HepG2 (cell line): ENCODE measurements at regions not wholly inside any gene's neighbourhood (a gene's known extent, or its start where the extent isn't known, plus 50 kb on each side); places are given as distances from the start of the nearest gene placed in this dataset.

Source experiments
- ATAC-seq: fragments of 200-7000 bp; cut with Tn5 transposase; 3 replicates; pipeline ENCODE4 v1.9.1; 2020; ENCODE audit warnings: mild to moderate bottlenecking, moderate library complexity
- BruUV-seq: library from RNA; stranded (reverse); fragments of 400-500 nt; replicated peaks from 2 replicates; lab custom pipeline; 2021; lab: Mats Ljungman, UMichigan
- CTCF ChIA-PET: fragments of 300-600 bp; formaldehyde crosslinking; extraction: SDS; loops from one replicate; lab custom pipeline; 2021; ENCODE audit warnings: low total read pairs, inconsistent platforms, low intra/inter-chr PET ratio; lab: Yijun Ruan, JAX
- POLR2A ChIA-PET: fragments of 350-600 bp; sonication (Branson Sonifier 250); formaldehyde crosslinking; loops from one replicate; lab custom pipeline; 2020; ENCODE audit warnings: antibody characterized with exemption, inconsistent platforms; lab: Yijun Ruan, JAX
- DNase-seq: peaks from one replicate; pipeline ENCODE4 v3.0.0-alpha.2; 2015; ENCODE audit warnings: low spot score
- FAIRE-seq: peaks from 3 replicates; lab custom pipeline; 2011; peaks lifted over from hg19 to GRCh38; lab: Jason Lieb, UNC
- H2AFZ ChIP-seq: one replicate; pipeline ENCODE4 v1.6.1; 2011; ENCODE audit warnings: low read length, inconsistent platforms
- H3K27ac ChIP-seq: fragments of 300-600 bp; 3 replicates; pipeline ENCODE4 v1.8.0; 2011; ENCODE audit warnings: mixed run types, mild to moderate bottlenecking, mixed read lengths, low read length, inconsistent platforms; ENCODE audit not compliant: insufficient read depth; ENCODE audit errors: extremely low read length
- H3K27me3 ChIP-seq, 2 experiments: fragments of 200-600 bp in 1 of 2; 2 replicates in 1 of 2; 3 replicates in 1 of 2; pipeline versions ENCODE4 v1.6.0 to v1.8.0; 2011; ENCODE audit warnings: low read length in 2 of 2, mild to moderate bottlenecking in 2 of 2, moderate library complexity in 2 of 2, inconsistent platforms in 1 of 2; ENCODE audit not compliant: insufficient read depth in 2 of 2, control insufficient read depth in 1 of 2
- H3K36me3 ChIP-seq, 2 experiments: fragments of 200-600 bp in 1 of 2; replicated peaks in 1 of 2; 2 replicates in 1 of 2; 3 replicates in 1 of 2; pipeline versions ENCODE4 v1.5.1 to v1.8.0; 2011; ENCODE audit warnings: low read length in 2 of 2, inconsistent platforms in 1 of 2; ENCODE audit not compliant: insufficient read depth in 2 of 2, control insufficient read depth in 1 of 2
- H3K4me1 ChIP-seq: 2 replicates; pipeline ENCODE4 v1.5.1; 2012; ENCODE audit warnings: low read length, inconsistent platforms; ENCODE audit not compliant: insufficient read depth
- H3K4me2 ChIP-seq: 2 replicates; pipeline ENCODE4 v1.6.0; 2011; ENCODE audit warnings: low read depth, low read length, inconsistent platforms
- H3K4me3 ChIP-seq, 3 experiments: fragments of 200-600 bp in 1 of 3; sonication (generic), shearing (Covaris generic) in 1 of 3; replicated peaks in 1 of 3; 2 replicates each; pipeline ENCODE4 v1.5.1; 2011 to 2016; ENCODE audit warnings: low read length in 3 of 3, inconsistent platforms in 2 of 3, low read depth in 2 of 3, mild to moderate bottlenecking in 2 of 3, control low read depth in 1 of 3, mixed read lengths in 1 of 3; ENCODE audit not compliant: insufficient read depth in 1 of 3
- H3K79me2 ChIP-seq: one replicate; pipeline ENCODE4 v1.6.1; 2011; ENCODE audit warnings: low read length, inconsistent platforms; ENCODE audit not compliant: insufficient read depth
- H3K9ac ChIP-seq: 2 replicates; pipeline ENCODE4 v1.6.0; 2011; ENCODE audit warnings: mild to moderate bottlenecking, low read depth, low read length, inconsistent platforms; ENCODE audit not compliant: insufficient read depth
- H3K9me3 ChIP-seq: 2 replicates; pipeline ENCODE4 v1.5.1; 2012; ENCODE audit warnings: mild to moderate bottlenecking, low read length
- H4K20me1 ChIP-seq: 2 replicates; pipeline ENCODE4 v1.6.0; 2011; ENCODE audit warnings: inconsistent platforms, mild to moderate bottlenecking, low read length, moderate library complexity; ENCODE audit not compliant: insufficient read depth
- ATF3 ChIP-seq: sonication (generic); formaldehyde crosslinking; IDR thresholded peaks from 2 replicates; pipeline ENCODE4 v1.4.0; 2020; ENCODE audit warnings: missing genetic modification reagents
- HOXA5 ChIP-seq: sonication (generic); formaldehyde crosslinking; IDR thresholded peaks from 2 replicates; pipeline ENCODE4 v1.4.0; 2020; ENCODE audit warnings: missing genetic modification reagents
- NFIC ChIP-seq: IDR thresholded peaks from 2 replicates; pipeline ENCODE4 v1.6.1; 2012; ENCODE audit warnings: mild to moderate bottlenecking, low read length, inconsistent platforms
- PAWR ChIP-seq: sonication (generic); formaldehyde crosslinking; IDR thresholded peaks from 2 replicates; pipeline ENCODE4 v1.4.0; 2020; ENCODE audit warnings: missing genetic modification reagents, mild to moderate bottlenecking, borderline replicate concordance
- PLRG1 ChIP-seq: fragments of 450-650 bp; conservative IDR thresholded peaks from 2 replicates; pipeline ENCODE4 v1.6.1; 2016
- RCOR2 ChIP-seq: IDR thresholded peaks from 2 replicates; pipeline ENCODE4 v1.6.1; 2016; ENCODE audit warnings: missing biosample characterization, missing genetic modification reagents
- REST ChIP-seq, 2 experiments: IDR thresholded peaks; 2 replicates each; pipeline ENCODE4 v1.6.1; 2011 to 2012; ENCODE audit warnings: low read length in 2 of 2, borderline replicate concordance in 1 of 2, low read depth in 1 of 2, mild to moderate bottlenecking in 1 of 2, moderate library complexity in 1 of 2
- SP5 ChIP-seq: IDR thresholded peaks from 2 replicates; pipeline ENCODE4 v1.6.1; 2016; ENCODE audit warnings: low read depth, borderline replicate concordance
- SRSF4 ChIP-seq: fragments of 200-400 bp; formaldehyde crosslinking; IDR thresholded peaks from one replicate; pipeline ENCODE4 v1.6.1; 2018; ENCODE audit warnings: mild to moderate bottlenecking, low read depth, low read length, moderate library complexity; ENCODE audit not compliant: poor library complexity, severe bottlenecking
- TCF7 ChIP-seq: sonication (generic); IDR thresholded peaks from 2 replicates; pipeline ENCODE4 v1.6.1; 2016; ENCODE audit warnings: antibody characterized with exemption, low read depth
- ZNF160 ChIP-seq: sonication (generic); formaldehyde crosslinking; IDR thresholded peaks from 2 replicates; pipeline ENCODE4 v1.8.0; 2022; ENCODE audit warnings: mild to moderate bottlenecking, inconsistent platforms, missing genetic modification reagents
- ZNF33A ChIP-seq: sonication (generic); formaldehyde crosslinking; IDR thresholded peaks from 2 replicates; pipeline ENCODE4 v1.5.1; 2020; ENCODE audit warnings: missing genetic modification reagents, mild to moderate bottlenecking, moderate library complexity, borderline replicate concordance
- ZNF616 ChIP-seq: sonication (generic); formaldehyde crosslinking; IDR thresholded peaks from 2 replicates; pipeline ENCODE4 v1.5.0; 2020; ENCODE audit warnings: low read depth, mild to moderate bottlenecking, missing genetic modification reagents
- ZNF720 ChIP-seq: sonication (generic); formaldehyde crosslinking; IDR thresholded peaks from 2 replicates; pipeline ENCODE4 v1.4.0; 2020; ENCODE audit warnings: missing genetic modification reagents
- WGBS: methylation state at CpG from one replicate; pipeline ENCODE4 v1.1.6; 2017; ENCODE audit warnings: low lambda C conversion rate; 5-methylcytosine and 5-hydroxymethylcytosine counted together
- in situ Hi-C: cut with HindIII; loops from 2 replicates; pipeline ENCODE4 v1.10.0; 2017; ENCODE audit warnings: low pct_unique_long_range_greater_than_20kb; ENCODE audit not compliant: extremely low pct_ligation_motif_present
- intact Hi-C: fragments of 100-400 bp; cut with micrococcal nuclease; formaldehyde crosslinking; loops from one replicate; pipeline ENCODE4 v1.10.0; 2022; ENCODE audit not compliant: unreplicated experiment
- TF ChIP-seq, protein P1 (sequence below): sonication (generic); formaldehyde crosslinking; IDR thresholded peaks from 2 replicates; pipeline ENCODE4 v1.5.1; 2020; ENCODE audit warnings: mild to moderate bottlenecking, moderate library complexity, missing genetic modification reagents
- TF ChIP-seq, protein P2 (sequence below): sonication (generic); formaldehyde crosslinking; IDR thresholded peaks from 2 replicates; pipeline ENCODE4 v1.4.0; 2020; ENCODE audit warnings: missing genetic modification reagents

- TF ChIP-seq ZNF33A (CRISPR knock-in tag) (no peak), PAWR (no peak), REST (IDR thresholded peaks at IDR 0.05; ENCODE audit: borderline replicate concordance in 1 of 2, low read depth in 1 of 2, low read length in 2 of 2) (no peak), RCOR2 (no peak)
- TF ChIP-seq, all 625 proteins: peak for 0
These were observed 104.9 kb upstream of the PTPN3 start (continued) for GRCh38 chr9:109602987-109603386.

GRCh38 chr9:109604131-109604530 lies 106.0 kb upstream of the PTPN3 start:
- no peaks in the 10 kb centered on the region for H4K20me1 ChIP-seq
- no peaks in the 10 kb centered on the region for H3K36me3 ChIP-seq
- no peak overlapping the region for H3K9ac ChIP-seq
- BruUV-seq: no TSS peak
- no peak overlapping the region for H3K4me2 ChIP-seq
- H3K9me3 ChIP-seq: no peaks in the 10 kb centered on the region
- in situ Hi-C loops: no loop called here
- no peaks in the 10 kb centered on the region for H3K4me1 ChIP-seq
- ChIA-PET POLR2A (no interaction called here), CTCF (no interaction called here)
- no peak overlapping the region for H3K4me3 ChIP-seq
- TF ChIP-seq SP5 (CRISPR knock-in tag): no peak
- TF ChIP-seq SRSF4: no peak
- no peak for TF ChIP-seq NFIC
- no peak for TF ChIP-seq ZNF720 (CRISPR knock-in tag)
- no peak for TF ChIP-seq ATF3 (CRISPR knock-in tag)
- TF ChIP-seq ZNF616 (CRISPR knock-in tag): no peak
- no peak for TF ChIP-seq HOXA5
- TF ChIP-seq ZNF160 (CRISPR knock-in tag): no peak
- TF ChIP-seq, protein P1, sequence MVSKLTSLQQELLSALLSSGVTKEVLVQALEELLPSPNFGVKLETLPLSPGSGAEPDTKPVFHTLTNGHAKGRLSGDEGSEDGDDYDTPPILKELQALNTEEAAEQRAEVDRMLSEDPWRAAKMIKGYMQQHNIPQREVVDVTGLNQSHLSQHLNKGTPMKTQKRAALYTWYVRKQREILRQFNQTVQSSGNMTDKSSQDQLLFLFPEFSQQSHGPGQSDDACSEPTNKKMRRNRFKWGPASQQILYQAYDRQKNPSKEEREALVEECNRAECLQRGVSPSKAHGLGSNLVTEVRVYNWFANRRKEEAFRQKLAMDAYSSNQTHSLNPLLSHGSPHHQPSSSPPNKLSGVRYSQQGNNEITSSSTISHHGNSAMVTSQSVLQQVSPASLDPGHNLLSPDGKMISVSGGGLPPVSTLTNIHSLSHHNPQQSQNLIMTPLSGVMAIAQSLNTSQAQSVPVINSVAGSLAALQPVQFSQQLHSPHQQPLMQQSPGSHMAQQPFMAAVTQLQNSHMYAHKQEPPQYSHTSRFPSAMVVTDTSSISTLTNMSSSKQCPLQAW (CRISPR knock-in tag): no peak
- TF ChIP-seq TCF7: no peak
- TF ChIP-seq PLRG1: no peak
- TF ChIP-seq, protein P2, sequence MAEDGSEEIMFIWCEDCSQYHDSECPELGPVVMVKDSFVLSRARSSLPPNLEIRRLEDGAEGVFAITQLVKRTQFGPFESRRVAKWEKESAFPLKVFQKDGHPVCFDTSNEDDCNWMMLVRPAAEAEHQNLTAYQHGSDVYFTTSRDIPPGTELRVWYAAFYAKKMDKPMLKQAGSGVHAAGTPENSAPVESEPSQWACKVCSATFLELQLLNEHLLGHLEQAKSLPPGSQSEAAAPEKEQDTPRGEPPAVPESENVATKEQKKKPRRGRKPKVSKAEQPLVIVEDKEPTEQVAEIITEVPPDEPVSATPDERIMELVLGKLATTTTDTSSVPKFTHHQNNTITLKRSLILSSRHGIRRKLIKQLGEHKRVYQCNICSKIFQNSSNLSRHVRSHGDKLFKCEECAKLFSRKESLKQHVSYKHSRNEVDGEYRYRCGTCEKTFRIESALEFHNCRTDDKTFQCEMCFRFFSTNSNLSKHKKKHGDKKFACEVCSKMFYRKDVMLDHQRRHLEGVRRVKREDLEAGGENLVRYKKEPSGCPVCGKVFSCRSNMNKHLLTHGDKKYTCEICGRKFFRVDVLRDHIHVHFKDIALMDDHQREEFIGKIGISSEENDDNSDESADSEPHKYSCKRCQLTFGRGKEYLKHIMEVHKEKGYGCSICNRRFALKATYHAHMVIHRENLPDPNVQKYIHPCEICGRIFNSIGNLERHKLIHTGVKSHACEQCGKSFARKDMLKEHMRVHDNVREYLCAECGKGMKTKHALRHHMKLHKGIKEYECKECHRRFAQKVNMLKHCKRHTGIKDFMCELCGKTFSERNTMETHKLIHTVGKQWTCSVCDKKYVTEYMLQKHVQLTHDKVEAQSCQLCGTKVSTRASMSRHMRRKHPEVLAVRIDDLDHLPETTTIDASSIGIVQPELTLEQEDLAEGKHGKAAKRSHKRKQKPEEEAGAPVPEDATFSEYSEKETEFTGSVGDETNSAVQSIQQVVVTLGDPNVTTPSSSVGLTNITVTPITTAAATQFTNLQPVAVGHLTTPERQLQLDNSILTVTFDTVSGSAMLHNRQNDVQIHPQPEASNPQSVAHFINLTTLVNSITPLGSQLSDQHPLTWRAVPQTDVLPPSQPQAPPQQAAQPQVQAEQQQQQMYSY (CRISPR knock-in tag): no peak
- intact Hi-C loops: no loop called here
- no peaks in the 10 kb centered on the region for H3K79me2 ChIP-seq
- FAIRE-seq (no peak), DNase-seq (no peak), ATAC-seq (no peak)
- 3% methylated on average over 5 of the region's 6 CpGs for WGBS
- H3K27ac ChIP-seq: no peak overlapping the region
- no peaks in the 10 kb centered on the region for H3K27me3 ChIP-seq
- H2AFZ ChIP-seq: no peak overlapping the region
